DMS114 treated with DMSO at 0.1 percent for 48 hours (cell line): ENCODE measurements at regions not wholly inside any gene's neighbourhood (a gene's known extent, or its start where the extent isn't known, plus 50 kb on each side); places are given as distances from the start of the nearest gene placed in this dataset.

Source experiments
- DNase-seq: peaks from one replicate; lab custom pipeline; 2025; ENCODE audit not compliant: unreplicated experiment; lab: John Stamatoyannopoulos, UW

- no peak for DNase-seq
Observed at GRCh38 chr5:8875722-8876121, 670.2 kb downstream of the SEMA5A start.

DNA sequence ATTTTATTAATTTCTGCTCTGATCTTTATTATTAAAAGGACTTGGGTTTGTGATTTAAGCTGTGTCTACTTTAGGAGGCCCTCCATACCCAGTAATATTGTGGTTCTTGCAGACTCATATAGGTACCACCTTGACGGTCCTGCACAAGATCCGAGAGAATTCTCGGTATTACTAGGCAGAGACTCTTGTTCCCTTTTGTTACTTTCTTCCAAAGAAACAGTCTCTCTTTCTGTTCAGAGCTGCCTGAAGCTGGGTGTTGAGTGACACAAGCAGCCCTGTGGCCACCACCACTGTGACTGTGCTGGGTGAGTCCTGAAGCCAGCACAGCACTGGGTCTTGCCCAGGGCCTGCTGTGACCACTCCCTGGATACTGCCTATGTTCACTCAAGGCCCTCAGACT is 666.6 kb downstream of the SEMA5A start:
- no peak for DNase-seq

DNA sequence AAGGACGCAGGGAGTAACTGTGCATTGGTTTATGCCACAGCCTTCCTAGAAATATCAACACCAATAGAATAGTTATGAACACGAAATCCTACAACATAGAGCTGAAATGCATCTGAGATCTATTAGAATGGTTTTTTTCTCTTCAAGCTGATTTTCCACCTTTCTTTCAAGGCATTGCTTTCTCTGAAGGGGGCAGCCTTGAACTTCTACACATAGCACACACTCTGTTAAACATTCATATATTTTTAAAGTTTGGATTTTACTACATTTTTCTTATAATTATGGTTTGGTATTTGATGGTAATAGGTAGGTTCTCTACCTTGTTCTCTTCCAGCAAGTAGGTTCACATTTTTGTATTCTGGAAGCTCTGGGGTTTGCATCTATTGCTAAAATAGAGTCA is 661.8 kb downstream of the SEMA5A start:
- DNase-seq = no peak

DNA sequence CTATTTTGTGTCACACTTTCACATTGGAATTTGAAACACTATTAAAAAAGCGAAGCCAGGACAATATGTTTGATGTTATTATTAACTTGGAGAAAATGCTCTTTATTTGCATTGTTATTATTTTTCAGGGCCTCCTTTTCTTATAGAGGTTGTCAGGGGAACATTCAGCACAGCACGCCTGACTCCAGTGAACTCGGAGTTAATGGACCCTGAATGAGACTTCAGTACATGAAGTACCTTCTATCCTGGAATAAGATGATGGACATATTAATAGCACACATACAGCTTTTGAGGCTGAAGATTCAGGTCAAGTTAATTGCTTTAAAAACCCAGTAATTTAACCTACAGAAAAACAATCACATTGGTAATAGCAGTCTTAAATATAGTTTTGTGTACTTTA is 652.9 kb downstream of the SEMA5A start:
- DNase-seq = no peak

DNA sequence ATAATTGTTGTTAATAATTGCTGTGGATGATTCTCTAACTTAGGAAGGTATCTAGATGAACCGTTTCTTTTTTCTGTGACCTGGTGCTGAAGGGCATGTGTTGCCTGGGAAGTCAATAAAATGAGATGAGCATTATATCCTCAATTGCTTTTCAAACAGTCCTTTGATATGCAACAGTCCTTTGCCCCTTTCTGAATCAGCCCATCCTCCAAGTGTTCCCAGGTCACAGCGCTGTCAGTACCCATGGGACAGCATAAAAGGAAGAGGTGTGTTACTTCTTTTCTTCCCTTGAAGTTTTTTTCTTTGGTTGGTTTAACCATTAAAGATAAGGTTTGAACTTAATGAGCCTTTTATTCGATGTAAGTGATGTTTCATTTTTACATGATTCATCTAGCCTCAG is 651.8 kb downstream of the SEMA5A start:
- no peak for DNase-seq

DNA sequence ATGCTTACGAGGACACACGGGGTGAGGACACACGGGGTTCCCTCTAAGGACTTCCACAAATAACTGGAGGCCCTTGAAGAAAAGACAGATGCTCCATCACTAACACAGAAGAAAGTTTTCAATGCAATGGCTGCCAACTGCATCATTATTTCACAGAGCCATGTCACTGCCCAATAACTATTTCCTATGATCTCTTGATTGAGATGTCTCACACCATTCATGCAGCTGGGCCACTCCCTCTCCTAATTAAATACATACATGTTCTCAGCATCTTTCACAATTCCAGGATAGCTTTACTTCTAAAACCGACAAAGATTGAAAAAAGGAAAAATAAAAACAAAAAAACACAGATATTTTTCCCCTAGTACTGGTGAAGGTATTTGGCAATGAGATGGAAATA is 650.8 kb downstream of the SEMA5A start:
- DNase-seq = no peak

DNA sequence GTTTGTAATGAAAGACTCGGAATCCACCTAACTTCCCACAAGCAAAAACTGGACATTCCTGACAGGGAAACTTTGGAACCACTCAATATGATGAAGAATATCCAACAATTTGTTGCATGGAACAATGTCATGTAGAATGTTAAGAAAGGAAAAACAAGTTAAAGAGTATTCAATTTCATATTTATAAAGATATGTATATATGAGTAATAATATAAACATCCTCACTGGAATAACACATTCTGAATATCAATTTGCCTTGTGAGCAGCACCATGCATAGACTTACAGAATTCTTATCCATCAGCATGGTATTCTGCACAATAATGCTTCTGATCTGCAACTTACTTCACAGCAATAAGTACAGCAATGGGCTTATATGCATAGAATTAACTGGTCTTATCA is 650.3 kb downstream of the SEMA5A start:
- DNase-seq = no peak

- DNase-seq = no peak
Observed at GRCh38 chr5:8897316-8897715, 648.6 kb downstream of the SEMA5A start.

GRCh38 chr5:8905021-8905420 is 640.9 kb downstream of the SEMA5A start:
- DNase-seq = no peak

DNA sequence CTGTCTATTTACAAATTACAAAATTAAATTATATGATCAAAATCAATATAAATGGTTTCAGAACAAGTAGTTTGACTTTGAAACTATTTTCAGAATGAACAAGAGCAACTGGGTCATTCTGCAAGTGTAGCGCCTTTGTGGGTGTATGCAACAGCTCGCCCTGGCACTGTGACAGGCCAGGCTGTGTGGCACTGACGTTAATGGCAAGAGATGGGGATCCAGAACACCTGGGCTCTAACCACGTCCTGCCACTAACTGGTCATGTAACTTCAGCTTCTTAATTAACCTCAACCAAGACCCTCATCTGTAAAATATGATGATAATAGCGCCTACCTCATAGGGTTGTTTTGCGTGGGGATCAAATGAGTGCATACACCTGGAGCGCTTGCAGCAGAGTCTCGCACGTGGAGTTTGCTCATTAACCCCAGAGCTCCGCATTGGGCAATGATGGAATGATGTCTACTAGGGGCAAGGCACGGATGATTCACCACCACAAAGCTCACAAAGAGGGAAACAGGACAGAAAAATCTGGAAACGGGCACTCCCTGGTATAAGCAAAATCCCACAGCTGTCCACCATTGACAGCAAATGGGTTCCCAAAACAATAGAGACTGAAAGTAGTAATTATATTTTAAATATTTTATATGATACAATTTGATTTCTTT is 639.4 kb downstream of the SEMA5A start:
- DNase-seq = no peak

DNA sequence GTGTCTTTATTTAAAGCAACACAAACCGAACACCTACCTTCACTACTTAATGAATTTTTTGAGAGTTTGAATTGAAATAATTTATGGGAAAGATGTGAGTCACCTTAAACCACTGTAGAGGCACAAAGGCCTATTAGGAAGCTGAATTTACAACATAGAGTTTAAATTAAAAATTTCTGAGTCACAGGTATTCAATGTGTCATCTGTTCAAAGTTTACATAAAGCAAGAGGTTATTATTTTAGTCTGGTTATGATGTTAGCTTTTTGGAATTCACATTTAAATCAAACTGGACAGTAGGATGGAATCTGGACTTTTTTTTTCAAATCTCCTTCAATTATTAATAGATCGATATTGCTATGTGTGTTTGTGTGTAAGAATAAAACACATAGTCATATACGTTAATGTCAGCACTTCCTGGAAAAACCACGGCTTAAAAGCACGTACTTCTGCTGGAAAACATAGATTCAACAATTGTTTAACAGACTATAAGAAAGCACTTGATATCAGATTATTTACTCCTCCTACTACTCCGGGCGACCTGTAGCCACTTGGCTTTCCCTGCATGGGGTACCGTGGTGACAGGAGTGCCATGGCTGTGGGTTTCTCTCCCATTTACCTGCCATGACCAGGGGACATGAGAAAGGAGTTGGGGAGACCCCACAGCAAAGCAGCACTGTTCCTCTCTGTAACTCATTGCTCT is 638.6 kb downstream of the SEMA5A start:
- no peak for DNase-seq

GRCh38 chr5:8908055-8908683 is 637.7 kb downstream of the SEMA5A start:
- no peak for DNase-seq

DNA sequence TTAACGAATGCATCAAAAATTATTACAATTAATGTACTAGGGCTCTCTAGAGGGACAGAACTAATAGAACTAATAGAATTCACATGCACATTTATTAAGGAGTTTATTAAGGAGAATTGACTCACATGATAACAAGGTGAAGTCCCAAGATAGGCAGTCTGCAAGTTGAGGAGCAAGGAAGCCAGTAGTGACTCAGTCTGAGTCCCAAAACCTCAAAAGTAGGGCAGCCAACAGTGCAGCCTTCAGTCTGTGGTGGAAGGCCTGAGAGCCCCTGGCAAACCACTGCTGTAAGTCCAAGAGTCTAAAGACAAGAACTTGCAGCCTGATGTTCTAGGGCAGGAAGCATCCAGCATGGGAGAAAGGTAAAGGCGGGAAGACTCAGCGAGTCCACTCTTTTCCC is 633.8 kb downstream of the SEMA5A start:
- no peak for DNase-seq

- DNase-seq = no peak
Observed at GRCh38 chr5:8913522-8913921, 632.4 kb downstream of the SEMA5A start.

GRCh38 chr5:8919096-8919495 is 626.8 kb downstream of the SEMA5A start:
- no peak for DNase-seq

DNA sequence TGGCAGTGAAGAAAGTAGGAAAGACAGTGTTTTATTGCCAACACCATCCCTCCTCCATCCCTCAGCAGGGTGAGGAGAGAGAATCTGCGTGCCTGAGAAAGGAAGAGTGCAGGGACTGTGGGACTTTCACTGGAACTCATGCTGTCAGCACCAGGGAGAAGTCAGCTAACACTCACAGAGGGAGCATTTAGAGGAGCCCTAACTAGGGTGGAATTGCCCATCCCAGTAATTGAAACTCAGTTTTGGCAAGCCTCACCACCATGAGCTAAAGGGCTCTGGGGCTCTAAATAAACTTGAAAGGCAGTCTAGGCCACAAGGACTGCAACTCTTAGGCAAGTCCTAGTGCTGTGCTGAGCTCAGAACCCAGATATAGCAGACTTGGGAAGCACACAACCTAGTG is 622.3 kb downstream of the SEMA5A start:
- DNase-seq = no peak

- no peak for DNase-seq
Observed at GRCh38 chr5:8924054-8924793, 621.7 kb downstream of the SEMA5A start.

GRCh38 chr5:8930021-8930420 is 615.9 kb downstream of the SEMA5A start:
- DNase-seq = no peak

DNA sequence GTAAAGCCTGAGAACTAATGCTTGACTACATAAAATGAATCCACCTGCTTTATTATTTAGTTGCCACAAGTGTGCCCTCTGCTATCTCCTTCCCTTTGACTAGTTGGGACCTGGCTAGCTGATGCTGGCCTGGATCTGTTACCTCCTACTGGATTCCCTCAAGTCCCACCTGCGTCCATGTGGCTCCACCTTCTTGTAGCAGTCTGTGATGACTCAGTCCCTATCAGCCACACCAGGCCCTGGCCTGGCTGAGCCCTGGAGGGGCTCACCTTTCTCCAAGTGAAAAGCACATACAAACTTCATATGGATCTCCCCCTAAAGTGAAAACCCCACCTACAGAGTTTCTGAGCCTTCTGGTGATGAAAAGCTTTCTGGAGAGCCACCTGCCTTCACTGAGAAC is 611.4 kb downstream of the SEMA5A start:
- DNase-seq = no peak

DNA sequence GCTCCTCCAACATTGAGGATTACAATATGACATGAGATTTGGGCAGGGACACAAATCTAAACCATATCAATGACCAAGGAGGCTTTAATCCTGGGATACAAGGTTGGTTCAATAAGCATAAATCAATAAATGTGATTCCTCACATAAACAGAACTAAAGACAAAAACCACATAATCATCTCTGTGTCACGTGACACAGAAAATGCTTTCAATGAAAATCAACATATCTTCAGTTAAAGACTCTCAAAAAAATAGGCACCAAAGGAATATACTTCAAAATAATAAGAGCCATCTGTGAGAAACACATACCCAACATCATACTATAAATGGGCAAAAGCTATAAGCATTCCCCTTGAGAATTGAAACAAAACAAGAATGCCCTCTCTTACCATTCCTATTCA is 604.9 kb downstream of the SEMA5A start:
- DNase-seq = no peak

DNA sequence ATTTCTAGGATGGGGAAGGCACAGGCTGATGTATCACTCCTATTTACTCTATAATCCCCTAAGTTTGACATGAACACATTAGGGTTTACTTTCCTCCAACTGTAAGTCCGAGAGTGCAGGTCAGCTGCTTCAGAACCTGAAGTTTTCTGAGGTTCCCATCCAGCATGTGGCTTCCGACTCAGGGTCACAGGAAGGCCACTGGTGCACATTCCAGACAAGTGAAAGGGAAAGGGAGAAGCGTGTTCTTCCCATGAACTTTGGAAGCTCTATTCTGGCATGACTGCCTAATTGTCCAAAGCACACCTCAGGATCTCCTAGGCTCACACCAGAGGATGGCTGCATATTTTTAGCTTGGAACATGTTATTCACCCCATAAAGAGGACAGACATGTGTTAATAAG is 602.6 kb downstream of the SEMA5A start:
- no peak for DNase-seq

GRCh38 chr5:8944005-8944404 is 601.9 kb downstream of the SEMA5A start:
- no peak for DNase-seq
